Bronchial epithelial cell (primary cell): ENCODE measurements at regions not wholly inside any gene's neighbourhood (a gene's known extent, or its start where the extent isn't known, plus 50 kb on each side); places are given as distances from the start of the nearest gene placed in this dataset.

Source experiments
- DNase-seq: peaks from one replicate; pipeline ENCODE4 v3.0.0-alpha.2; 2010; ENCODE audit warnings: low read depth
- FAIRE-seq: peaks from 2 replicates; lab custom pipeline; 2011; peaks lifted over from hg19 to GRCh38; lab: Jason Lieb, UNC
- H3K27me3 ChIP-seq: 2 replicates; pipeline ENCODE4 v1.5.1; 2011; ENCODE audit warnings: low read length; ENCODE audit not compliant: control insufficient read depth, insufficient read depth
- H3K36me3 ChIP-seq: 2 replicates; pipeline ENCODE4 v1.5.1; 2011; ENCODE audit warnings: low read length; ENCODE audit not compliant: control insufficient read depth, insufficient read depth
- H3K4me3 ChIP-seq: 2 replicates; pipeline ENCODE4 v1.5.1; 2011; ENCODE audit warnings: mild to moderate bottlenecking, low read depth, low read length, control low read depth
- CTCF ChIP-seq: IDR thresholded peaks from 2 replicates; pipeline ENCODE4 v1.5.1; 2011; ENCODE audit warnings: mild to moderate bottlenecking, moderate library complexity, low read length, control low read depth, inconsistent platforms; ENCODE audit not compliant: insufficient read depth, severe bottlenecking

DNA sequence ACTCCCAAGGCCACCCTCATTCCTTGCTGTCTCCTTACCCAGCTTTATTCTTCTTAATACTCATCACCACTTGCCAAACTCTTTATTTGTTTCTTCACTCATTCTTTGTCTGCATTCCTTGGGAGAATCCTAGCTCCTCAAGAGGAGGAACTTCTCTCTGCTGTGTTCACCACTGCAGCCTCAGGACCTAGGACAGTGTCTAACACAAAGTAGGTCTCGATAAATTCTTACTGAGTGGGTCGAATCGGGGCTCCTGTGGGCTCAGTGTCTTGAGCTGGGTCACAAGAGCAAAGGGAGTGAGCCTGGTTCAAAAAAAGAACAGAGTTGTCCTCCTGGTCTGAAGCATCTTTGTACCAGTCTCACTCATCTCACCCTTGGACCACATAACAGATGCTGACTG, 224.1 kb upstream of the TMEM132C start:
- H3K4me3 ChIP-seq = no peak overlapping the region
- FAIRE-seq (no peak), DNase-seq (no peak)
- H3K36me3 ChIP-seq = no peaks in the 10 kb centered on the region
- no peak for TF ChIP-seq CTCF
- no peaks in the 10 kb centered on the region for H3K27me3 ChIP-seq

DNA sequence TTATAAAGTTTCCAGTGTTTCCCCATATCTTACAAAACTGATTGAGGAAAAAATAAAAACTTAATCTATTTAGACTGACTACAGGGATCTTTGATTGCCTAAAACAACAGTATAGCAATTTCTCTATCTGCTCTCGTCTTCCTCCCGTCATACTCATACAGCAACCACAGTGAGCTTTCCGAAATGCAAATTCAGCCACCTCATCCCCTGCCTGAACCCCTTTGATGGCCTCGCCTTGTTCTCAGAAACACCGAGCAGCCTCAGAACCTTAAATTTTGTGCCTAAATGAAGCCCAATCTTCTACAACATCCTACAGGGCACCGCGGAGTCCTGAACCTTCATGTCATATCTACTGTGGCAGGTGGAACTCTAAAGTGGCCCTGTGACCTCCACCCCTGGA, 223.7 kb upstream of the TMEM132C start:
- Histone ChIP-seq H3K4me3 (no peak overlapping the region), H3K27me3 (no peaks in the 10 kb centered on the region), H3K36me3 (no peaks in the 10 kb centered on the region)
- DNase-seq (no peak), FAIRE-seq (no peak)
- TF ChIP-seq CTCF = no peak

GRCh38 chr12:128047266-128048060, 219.5 kb upstream of the TMEM132C start:
- FAIRE-seq (peak; percentile 43), DNase-seq (no peak)
- Histone ChIP-seq H3K4me3 (no peak overlapping the region), H3K27me3 (no peaks in the 10 kb centered on the region), H3K36me3 (no peaks in the 10 kb centered on the region)
- no peak for TF ChIP-seq CTCF

GRCh38 chr12:128052331-128052730, 214.6 kb upstream of the TMEM132C start:
- TF ChIP-seq CTCF = no peak
- FAIRE-seq (no peak), DNase-seq (no peak)
- H3K27me3 ChIP-seq = no peaks in the 10 kb centered on the region
- no peaks in the 10 kb centered on the region for H3K36me3 ChIP-seq
- no peak overlapping the region for H3K4me3 ChIP-seq

GRCh38 chr12:128052777-128053176, 214.2 kb upstream of the TMEM132C start:
- H3K27me3 ChIP-seq = no peaks in the 10 kb centered on the region
- H3K4me3 ChIP-seq = no peak overlapping the region
- no peak for TF ChIP-seq CTCF
- no peaks in the 10 kb centered on the region for H3K36me3 ChIP-seq
- DNase-seq = no peak
- FAIRE-seq = no peak

DNA sequence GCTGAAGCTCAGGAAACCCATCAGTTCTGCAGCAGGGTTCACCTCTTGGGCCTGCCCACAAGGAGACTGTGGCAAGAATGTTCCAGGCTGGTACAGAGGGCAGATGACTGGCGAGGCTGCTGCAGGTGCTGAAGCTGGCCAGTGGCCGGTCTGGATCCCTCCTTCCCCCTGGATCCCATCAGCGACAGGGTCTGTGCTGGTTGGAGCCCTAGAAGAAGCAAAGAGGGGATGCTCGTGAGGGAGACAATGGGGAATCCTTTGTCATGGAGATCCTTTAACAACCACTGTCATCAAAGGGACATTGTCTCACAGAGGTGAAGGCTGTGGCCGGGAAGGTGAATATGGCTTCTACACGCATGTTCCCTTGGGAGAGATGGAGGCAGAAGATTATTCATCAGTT, 211.4 kb upstream of the TMEM132C start:
- no peak overlapping the region for H3K4me3 ChIP-seq
- no peaks in the 10 kb centered on the region for H3K27me3 ChIP-seq
- no peak for DNase-seq
- H3K36me3 ChIP-seq = no peaks in the 10 kb centered on the region
- TF ChIP-seq CTCF = no peak
- FAIRE-seq = no peak
